Fibroblast of lung (primary cell): ENCODE measurements at regions not wholly inside any gene's neighbourhood (a gene's known extent, or its start where the extent isn't known, plus 50 kb on each side); places are given as distances from the start of the nearest gene placed in this dataset.

ENCODE experiments used
- CTCF ChIP-seq, 2 donors: IDR thresholded peaks in 1 of 2; conservative IDR thresholded peaks in 1 of 2; 1 replicate in 1 of 2; 2 replicates in 1 of 2; pipeline ENCODE4 v1.5.1; 2011 to 2012; ENCODE audit warnings: low read length in 2 of 2, control low read depth in 1 of 2, inconsistent platforms in 1 of 2, low read depth in 1 of 2, mild to moderate bottlenecking in 1 of 2
- EZH2 ChIP-seq: IDR thresholded peaks from 2 replicates; pipeline ENCODE4 v1.5.1; 2012; ENCODE audit warnings: low read length, control low read depth, mild to moderate bottlenecking; ENCODE audit errors: missing control alignments

GRCh38 chr4:181523973-181524372 lies 719.2 kb upstream of the TENM3 start:
- no peak for TF ChIP-seq CTCF (conservative IDR thresholded peaks at IDR 0.05 in 1 of 2, IDR thresholded peaks at IDR 0.05 in 1 of 2; ENCODE audit: low read depth in 1 of 2, low read length in 2 of 2)
- no peak for TF ChIP-seq EZH2
